Amygdala (tissue), 56 donors: ENCODE measurements at regions not wholly inside any gene's neighbourhood (a gene's known extent, or its start where the extent isn't known, plus 50 kb on each side); places are given as distances from the start of the nearest gene placed in this dataset.
"Not testable (repeated sequence)": the region's sequence is repeated elsewhere in the genome, so short reads cannot be mapped to it uniquely, and the experiment has no call there.

Experiments used
- DNase-seq, 56 donors: peaks; one replicate each; lab custom pipeline; 2025; lab: John Stamatoyannopoulos, UW

DNA sequence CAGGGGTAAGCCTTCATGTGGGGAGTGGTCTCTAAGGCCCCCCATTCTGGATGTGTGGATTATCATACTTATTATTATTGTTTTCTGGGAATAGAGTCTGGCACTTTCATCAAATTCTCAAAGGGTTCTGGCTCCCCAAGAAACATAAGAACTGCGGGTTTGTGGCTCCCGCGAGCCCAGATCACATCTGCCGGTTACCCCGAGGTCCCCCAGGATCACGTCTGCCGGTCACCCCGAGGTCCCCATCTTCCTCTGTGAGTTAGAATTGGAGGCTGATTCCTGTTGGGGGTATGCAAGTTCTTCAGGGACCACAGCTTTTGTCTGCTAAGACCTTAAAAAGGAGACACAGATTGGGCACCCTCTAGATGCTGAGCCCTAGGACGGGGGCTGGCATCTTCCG lies 116.7 kb upstream of the FRMD1 start:
- DNase-seq: no peak

DNA sequence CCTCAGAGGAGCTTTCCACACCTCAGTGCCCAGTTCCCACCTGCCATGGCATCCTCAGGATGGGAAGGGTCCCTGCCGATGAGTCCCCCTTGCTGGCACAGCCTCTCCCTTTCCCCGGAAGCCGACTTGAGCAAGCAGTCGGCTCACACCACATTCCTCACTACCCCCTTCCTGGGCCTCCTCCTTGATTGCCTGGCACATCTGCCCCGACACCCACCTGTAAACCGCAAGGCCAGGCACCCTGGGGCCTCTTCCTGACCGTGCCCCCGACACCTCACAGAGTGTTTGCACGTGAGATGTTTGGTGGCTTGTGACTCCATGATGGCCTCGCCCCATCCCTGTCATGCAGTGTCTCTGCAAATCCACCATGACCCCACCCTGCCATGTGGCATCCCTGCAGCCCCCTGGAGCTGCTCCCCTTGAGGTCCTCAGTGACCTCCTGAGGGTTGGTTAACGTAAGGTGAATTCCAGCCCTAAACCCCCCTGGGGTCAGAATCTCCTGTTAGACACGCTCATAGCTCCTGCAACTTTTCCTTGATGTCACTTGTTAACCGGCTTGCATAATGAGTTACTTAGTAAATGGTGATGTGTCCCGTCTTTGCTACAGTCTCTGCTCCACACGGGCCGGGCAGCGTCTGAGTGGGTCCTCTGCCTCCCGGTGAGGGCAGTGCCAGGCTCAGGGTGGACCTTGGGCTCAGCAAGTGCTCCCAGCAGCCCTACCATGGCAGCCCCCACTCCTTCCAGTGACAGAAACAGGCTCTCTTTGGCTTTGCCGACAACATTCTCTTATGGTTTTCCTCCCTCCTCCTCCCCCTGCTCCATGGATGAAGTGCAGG lies 115.9 kb upstream of the FRMD1 start:
- DNase-seq: no peak

DNA sequence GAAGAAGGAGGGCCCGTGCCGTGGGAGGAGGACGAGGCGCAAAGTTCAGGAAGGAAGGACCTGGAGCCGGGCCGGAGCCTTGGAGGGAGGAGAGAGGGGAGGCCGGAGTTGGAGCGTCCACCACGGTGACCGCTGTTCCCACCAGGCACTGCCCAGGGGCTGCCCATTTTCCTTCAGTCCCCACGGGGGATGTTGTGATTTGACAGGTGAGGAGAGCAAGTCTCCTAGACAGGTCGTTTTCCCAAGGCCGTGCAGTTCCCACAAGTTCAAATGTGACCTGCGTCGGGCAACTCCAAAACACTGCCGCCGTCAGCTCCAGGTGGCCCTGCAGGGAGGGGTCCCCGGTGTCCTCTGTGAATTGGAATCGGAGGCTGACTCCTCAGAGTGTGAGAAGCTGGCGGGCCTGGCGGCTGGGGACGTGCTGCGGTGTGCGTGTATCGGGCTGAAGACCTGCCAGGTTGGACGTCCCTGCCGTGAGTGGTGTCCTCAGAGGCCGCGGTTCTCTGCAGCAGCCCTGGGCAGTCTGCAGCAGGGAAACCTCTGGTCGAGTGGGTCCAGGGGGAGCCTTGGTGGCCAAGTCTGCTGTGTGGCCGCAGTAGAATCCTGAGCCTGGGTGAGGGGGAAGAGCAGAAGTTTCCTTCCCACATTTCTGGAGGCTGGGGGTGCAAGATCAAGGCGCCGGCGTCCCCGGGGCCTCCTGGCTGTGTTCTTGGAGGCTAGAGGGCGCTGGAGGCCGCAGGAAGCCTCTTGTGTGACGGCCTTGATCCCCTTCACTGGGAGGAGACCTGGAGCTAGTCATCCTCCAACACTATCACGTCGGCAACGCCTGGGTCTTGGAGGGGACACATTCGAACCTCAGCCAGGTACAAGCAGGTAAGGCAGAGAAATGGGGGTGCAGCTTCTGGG lies 115.1 kb upstream of the FRMD1 start:
- no peak for DNase-seq

DNA sequence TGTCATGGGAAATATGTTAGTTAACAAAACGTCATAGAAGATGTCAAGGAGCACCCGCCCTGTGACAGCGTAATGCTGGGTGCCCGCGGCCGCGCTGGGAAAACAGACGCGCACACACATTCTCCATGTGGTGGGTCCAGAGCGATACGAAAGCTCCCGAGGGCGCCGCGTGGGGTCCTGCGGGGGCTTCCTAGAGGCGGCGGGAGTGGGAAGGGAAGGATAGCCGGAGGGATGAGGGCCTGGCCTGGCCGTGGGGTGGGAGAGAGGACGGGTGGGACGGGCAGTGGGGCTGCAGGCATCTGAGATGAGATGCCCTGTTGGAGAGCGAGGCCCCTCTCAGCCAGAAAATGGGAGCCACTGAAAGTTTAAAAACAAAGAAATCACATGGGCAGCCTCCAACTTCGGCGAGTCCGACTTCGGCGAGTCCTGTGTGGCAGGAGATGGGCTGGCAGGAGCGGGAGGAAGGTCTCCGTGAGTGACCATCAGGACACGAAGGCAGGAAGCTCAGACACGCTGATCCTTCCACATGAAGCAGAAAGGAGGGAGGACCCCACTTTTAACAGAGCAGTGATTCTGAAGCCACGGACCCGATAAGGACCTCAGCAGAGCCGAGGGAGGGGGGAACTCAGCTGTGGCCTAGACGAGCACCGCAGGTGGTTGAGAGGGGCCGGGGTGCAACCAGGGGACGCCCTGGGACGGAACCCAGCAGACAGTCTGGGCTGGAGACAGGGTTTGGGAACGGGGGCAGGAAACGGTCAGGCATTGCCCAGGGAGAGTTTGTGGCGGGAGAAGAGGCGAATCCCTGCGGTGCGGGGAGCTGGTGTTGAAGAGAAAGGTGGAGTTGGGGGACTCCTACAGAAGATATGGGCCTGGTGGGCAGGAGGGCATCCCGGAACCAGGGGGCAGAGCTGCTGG lies 114.1 kb upstream of the FRMD1 start:
- no peak for DNase-seq

DNA sequence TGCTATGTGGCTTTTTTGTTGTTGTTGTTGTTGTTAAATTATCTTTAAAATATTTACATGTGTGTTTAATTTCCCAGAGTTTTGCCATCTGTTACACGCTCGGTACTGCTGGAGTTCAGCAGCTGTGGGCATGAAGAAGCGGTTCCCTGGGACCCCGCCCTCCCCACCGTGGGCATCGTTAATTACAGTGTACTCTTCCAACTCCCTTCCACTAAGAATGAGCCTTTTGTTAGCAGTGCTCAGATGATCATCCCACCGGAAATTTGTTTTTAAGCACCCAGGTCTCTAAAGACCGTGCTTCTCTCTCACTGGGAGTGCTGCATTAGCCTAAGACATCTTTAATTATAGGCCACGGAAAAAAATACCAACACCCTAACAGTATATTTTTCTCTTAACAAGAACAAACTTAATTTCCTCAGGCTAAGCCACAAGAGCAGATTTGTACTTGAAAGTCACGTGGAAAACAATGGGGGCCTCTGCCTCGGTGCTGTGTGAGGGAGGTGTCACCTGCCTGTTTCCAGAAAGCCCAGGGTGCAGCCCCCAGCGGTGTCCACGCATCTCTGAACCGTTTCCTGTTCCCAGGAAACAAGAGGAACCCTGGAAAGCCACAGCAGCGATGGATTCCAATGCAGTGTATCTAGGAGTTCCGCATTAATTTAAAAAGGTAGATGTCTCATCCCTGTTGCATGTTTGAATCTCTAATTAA lies 113.3 kb upstream of the FRMD1 start:
- no peak for DNase-seq

DNA sequence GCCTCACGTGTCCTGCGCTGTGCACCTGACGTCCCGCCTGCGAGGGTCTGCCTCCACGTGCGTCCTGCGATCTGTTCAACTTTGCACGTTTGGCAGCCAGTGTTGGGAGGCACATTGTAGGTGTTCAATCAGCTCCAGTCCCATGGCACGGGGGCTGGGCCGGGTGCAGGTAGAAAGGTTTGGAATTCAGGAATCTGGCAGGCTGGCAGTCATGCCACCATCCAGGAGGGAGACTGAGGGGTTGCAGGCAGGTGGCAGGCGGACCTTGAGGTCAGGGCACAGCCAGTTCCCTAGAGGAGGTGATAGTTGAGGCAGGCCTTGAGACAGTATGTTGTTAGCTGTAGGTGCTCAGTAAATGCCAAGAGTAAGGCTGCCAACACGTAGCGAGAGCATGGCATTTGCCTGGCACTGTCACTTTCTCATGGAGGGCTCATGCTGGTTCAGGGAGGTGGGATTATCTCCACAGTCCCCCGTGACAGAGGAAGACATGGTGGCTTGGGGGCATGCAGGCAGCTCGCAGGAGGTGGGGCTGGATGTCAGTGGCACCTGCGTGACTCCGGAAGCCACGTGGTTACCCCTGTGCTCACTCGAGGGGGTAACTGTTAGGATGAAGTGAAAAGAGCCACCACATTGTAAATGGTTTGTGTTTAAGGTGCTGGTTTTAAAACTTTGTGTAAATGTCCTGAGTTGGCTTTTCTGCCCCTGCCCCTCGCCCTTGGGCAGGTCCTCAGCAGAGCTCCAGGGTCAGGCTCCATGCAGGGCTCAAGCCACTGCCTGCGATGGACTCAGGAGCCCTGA lies 111.8 kb upstream of the FRMD1 start:
- no peak for DNase-seq

DNA sequence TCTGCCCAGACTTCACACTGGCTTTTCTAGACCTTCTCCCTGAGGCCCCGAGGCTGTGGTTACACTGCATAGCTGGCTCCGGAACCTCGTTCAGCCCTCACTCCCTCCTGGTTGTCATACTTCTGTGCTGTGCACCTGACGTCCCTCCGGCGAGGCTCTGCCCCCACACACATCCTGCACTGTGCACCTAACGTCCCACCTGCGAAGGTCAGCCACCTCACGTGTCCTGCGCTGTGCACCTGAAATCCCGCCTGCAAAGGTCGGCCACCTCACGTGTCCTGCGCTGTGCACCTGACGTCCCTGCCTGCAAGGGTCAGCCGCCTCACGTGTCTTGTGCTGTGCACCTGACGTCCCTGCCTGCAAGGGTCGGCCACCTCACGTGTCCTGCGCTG lies 111.0 kb upstream of the FRMD1 start:
- DNase-seq: no peak

DNA sequence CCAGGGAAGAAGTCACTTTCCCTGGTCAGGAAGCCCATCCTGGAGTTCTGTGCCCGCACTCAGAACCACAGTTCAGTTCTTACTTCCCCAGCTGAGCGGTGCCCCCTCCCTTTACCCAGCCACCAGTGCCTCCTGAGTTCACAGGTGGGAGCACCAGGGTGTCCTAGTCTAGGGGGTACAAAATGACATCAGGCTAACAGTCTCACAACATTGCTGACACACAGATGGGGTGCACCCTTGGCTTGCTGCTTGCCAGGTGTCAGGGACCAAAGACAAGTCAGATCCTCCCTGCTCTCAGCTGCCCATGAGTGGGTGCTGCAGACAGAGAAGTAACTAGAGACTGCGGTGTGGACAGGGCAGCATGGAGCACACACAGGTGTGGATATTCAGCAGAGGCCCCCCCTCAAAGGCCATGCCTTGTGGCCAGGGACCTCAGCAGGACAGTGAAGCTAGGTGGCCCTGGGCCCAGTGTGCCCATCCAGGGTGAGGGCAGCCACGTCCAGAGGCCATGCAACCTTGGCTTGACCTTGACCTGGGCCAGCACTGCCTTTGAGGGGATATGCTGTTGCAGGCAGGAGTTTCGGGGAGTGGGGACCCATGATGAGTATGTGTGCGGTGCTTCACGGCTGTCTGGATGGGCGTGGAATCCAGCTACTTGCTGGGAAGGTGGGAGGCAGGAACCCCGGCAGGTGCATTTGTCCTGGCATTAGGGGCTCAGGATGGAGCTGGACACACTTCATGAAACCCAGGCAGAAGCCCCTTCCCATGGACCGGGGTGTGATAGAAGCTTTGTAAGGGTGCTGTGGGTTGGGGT lies 110.4 kb upstream of the FRMD1 start:
- DNase-seq: no peak

DNA sequence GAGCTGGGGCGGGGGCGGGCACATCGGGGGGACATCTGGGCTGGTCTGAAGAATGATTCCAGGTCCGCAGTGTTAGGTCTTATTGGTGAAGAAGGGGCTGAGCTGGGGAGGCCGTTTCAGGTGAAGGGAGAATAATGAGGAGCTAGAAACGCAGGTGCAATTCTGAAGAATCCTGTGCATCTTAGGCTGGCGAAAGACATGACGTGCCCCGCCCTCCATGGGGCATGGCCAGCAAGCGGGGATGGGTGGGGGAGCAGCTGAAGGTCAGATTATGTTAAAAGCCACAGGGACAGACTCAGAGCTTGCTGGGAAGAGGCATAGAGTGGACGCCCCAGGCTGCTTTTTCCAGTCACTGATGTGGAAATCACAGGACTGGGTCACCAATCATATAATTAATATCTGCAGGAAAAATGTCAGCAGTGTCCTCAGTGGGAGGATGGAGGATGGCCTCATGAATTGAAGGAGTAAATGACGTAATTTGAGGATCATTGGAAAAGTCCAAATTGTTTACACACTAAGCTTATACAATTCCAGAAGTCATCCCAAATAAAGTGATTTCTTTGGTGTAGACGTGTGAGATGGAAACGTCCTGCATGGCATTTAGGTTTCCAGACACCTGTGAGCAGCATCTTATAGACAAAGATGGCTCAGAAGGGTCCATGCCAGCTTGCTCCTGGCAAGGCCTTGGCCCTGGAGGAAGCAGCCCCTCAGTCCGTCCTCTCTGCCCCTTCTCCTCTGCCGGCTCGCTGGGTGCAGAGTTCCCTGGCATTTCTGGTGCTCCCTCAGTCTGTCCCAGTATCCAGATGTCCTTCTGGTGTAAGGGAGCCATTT lies 109.6 kb upstream of the FRMD1 start:
- no peak for DNase-seq

DNA sequence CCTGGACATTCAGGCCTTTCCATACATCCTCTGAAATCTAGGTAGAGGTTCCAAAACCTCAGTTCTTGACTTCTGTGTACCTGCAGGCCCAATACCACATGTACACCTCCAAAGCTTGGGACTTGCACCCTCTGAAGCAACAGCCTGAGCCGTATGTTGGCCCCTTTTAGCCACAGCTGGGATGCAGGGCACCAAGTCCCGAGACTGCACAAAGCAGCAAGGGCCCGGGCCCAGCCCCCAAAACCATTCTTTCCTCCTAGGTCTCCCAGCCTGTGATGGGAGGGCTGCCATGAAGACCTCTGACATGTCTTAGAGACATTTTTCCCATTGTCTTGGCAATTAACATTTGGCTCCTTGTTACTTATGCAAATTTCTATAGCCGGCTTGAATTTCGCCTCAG lies 107.4 kb upstream of the FRMD1 start:
- no peak for DNase-seq

DNA sequence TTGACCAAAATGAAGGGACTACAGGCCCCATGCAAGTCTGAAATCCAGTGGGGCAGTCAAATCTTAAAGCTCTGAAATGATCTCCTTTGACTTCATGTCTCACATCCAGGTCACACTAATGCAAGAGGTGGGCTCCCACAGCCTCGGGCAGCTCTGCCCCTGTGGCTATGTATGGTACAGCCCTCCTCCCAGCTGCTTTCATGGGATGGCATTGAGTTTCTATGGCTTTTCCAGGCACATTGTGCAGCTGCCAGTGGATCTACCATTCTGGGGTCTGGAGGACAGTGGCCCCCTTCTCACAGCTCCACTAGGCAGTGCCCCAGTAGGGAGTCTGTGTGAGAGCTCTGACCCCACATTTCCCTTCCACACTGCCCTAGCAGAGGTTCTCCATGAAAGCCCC lies 107.0 kb upstream of the FRMD1 start:
- DNase-seq: not testable (repeated sequence)

DNA sequence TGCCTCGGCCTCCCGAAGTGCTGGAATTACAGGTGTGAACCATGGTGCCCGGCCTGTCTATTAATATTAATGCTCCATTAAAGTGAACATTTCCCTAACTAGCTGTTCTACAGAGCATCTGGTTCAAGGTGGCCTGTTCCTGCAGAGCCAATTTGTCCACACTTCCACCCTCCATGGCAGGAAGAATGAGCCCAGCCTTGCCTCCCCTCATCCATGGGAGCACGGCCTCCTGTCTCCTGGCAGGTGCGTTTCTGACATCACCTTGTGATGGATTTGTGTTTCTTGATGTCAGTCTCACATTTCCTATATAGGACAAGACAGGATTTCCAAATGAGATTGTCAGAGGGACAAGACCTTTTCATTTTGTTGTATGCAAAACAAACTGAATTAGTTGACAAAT lies 105.7 kb upstream of the FRMD1 start:
- no peak for DNase-seq

DNA sequence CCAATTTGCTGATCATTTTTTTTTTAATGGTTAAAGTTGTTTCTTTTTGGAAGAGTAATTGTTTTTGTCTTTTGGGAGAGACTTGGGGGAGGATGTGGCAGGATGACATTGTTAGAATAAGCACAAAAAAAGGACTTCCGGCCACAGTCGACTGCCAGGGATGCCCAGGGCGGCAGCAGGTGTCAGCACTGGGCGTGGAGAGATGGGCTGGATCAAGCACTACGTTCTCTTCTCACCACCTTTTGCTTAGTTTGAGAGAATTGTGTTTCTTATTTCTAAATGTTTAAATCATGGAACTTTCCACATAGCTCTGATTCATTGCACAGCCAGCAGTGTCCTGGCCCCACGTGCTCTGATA lies 104.6 kb upstream of the FRMD1 start:
- DNase-seq: no peak

DNA sequence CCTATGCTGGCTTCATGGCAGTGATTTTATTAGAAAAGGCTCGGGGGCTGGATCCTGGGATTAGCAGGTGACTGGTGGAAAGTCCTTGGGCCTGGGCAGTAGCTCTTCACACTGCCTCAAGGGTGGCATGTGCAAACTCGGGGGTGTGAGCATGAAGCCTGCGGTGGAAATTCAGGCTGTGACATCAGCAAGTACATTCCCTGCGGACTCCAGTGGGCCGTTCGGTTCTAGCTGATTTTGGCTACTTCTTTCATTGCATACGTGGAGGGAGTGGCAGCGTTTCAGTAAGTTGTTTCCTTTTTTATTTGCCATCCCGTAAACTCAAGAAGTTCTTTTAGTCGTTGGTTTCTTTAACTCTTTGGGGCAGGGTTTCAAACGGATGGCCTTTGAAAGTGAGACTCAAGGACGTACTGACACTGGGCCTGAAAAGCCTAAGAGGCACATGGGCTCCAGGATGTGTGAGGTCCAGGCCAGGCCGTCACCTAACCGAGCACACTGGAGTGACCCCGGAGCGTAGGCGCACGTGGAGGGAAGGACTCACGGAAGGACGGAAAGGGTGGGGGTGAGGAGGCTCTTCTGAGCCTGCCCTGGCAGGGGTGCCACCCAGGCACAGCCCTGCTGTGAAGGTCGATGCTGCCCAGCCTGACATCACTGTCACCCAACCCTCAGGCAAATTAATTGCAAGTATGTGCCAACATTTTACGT lies 104.0 kb upstream of the FRMD1 start:
- DNase-seq: no peak

DNA sequence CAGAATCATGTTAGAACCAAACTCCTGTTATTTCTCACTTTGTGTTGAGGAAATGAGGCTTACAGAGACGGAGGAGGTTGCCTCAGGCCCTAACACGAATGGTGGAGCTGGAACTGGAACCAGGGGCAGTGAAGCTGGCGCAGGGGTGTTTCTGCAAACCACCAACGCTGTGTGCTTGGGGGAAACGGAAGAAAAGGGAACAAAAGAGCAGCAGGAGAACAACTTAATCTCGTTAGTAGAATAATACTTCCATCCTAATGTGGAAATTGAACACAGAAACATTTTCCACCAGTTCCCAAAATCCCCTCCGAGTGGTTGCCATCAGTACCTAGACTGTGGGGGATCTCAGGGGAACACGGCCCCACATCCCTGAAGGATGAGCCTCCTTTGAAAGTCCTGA lies 103.4 kb upstream of the FRMD1 start:
- no peak for DNase-seq

DNA sequence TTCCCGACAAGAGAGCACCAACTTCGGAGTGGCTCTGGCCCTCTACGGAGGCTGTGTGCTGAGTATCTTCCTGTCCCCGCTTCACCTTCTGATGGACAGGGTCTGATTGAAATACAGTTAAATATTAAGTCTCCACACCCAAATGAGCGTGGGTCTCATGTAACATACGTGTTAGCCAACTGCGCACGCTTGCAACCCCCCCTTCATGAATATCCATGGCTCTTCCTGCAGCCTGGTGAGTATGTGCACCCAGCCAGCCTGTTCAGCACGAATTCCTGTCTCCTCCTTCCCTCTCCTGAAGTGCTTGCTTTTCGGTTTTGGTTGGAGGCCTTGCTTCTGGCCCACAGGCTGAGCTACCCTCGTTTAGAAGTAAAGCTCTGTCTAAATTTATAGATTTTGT lies 102.9 kb upstream of the FRMD1 start:
- no peak for DNase-seq

DNA sequence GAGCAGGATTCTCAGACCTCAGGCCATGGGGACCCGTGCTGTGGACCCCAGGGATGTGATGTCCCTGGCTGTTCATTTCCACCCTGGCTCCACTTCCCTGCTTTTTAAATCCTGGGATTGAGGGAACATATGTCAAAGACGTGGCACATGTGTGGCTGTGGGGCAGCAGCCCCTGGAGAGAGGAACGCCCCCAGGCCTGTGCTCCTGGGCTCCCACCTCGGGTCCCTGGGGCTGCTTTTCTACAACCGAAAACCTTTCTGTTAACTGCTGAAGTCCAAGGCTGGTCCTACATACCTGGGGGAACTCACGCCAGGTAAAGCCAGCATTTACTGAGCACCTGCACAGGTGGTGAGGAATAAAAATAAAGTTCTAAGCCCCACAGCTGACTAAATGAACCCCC lies 102.3 kb upstream of the FRMD1 start:
- DNase-seq: no peak
